Erythroblast (primary cell): ENCODE measurements at regions not wholly inside any gene's neighbourhood (a gene's known extent, or its start where the extent isn't known, plus 50 kb on each side); places are given as distances from the start of the nearest gene placed in this dataset.
"Not testable (repeated sequence)": the region's sequence is repeated elsewhere in the genome, so short reads cannot be mapped to it uniquely, and the experiment has no call there.

ENCODE experiments used
- DNase-seq, 2 experiments: peaks; one replicate each; lab custom pipeline; 2025; lab: John Stamatoyannopoulos, UW
- GATA1 ChIP-seq: IDR thresholded peaks from 2 replicates; pipeline ENCODE4 v1.6.1; 2011; ENCODE audit warnings: low read depth, mild to moderate bottlenecking, control low read depth, low read length, moderate library complexity
- POLR2A ChIP-seq: IDR thresholded peaks from 2 replicates; pipeline ENCODE4 v1.6.1; 2011; ENCODE audit warnings: mild to moderate bottlenecking, low read length

- TF ChIP-seq GATA1, result no peak
- TF ChIP-seq POLR2A, result no peak
- DNase-seq, result no peak
Measured at GRCh38 chr4:127518046-127518445, 114.7 kb upstream of the INTU start.

- DNase-seq, result no peak
- TF ChIP-seq POLR2A (no peak), GATA1 (no peak)
Measured at GRCh38 chr4:127521463-127521862, 111.3 kb upstream of the INTU start.

DNA sequence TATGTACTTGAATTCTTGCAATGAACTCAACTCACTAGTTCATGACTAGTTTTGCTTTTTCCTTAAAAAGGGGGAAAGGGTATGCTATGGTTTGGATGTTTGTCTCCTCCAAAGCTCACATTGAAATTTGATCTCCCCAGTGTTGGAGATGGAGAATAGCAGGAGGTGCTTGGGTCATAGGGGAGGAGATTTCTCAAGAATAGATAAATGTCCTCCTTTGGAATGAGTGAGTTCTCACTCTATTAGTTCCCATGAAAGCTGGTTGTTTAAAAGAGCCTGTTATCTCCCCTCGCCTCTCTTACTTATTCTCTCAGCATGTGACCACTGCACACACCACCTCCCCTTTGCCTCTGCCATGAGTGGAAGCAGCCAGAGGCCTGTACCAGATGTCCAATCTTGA lies 109.4 kb upstream of the INTU start:
- DNase-seq, result no peak

GRCh38 chr4:127525608-127526007 lies 107.1 kb upstream of the INTU start:
- TF ChIP-seq GATA1 (no peak), POLR2A (no peak)
- DNase-seq, result no peak

More for the DNA sequence above, 109.4 kb upstream of the INTU start:
- no peak for TF ChIP-seq POLR2A
- no peak for TF ChIP-seq GATA1

DNA sequence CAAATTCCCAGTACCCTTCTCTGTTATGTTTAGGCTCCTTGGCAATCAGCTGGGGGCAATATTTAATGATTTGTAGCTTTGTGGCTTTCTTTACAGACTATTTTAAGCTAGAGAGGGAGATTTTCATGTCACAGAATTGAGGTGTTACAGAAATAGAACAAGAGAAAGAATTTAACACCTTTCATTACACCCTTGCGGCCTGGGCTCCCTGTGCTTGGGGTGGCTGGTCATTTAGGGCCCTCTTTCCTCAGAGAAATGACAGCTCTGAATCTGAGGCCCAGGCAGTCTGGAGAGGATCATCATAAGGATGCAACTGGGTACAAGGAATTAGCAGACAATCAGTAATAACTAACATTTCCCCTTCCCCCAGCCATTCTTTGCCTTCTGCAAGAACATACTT lies 104.5 kb upstream of the INTU start:
- no peak for DNase-seq

DNA sequence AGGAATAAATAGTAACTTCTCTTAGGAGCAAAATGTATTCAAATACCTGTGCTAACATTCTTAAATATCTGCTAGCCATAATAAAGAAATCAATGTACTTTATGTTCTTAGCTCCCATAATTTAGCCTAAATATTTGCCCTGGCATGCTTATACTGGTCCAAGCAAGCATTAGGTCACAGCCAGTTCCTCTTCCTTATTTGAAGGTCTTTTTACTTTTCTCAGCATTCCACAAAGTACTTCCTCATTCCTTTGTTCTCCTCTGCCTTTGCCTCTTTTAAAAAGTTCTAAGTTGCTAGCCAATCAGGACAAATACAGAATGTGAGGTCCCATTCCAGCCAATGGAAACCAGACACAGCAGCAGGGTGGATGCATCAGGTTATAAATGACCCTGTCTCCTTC lies 102.9 kb upstream of the INTU start:
- not testable (repeated sequence) for DNase-seq

More for the DNA sequence above, 104.5 kb upstream of the INTU start:
- no peak for TF ChIP-seq POLR2A
- TF ChIP-seq GATA1, result no peak

DNA sequence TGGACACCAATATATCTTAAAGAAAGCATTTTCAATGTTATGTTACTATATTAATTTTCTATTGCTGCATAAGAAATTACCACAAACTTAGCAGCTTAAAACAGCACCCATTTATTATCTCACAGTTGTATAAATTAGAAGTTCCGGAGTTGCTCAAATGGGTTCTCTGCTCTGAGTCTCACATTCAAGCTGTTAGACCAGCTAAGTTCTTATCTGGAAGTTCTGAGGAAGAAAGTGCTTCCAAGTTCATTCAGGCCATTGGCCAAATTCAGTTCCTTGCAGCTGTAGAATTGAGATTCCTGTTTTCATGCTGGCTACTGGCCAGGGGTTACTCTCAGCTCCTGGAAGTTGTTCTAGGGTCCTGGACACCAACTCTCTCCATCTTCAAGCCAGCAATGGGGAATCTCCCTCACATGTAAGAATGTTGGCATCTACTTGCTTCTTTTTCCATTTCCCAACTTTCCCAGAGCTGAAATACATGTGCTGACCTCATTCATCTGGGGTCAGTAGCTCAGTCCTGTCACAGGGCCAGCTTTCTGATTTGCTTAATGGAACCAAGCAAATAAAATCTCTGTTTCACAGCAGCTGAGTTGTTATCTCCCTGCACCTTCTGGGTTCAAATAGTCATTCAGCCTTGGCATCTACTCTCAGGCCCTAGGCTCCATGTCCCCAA lies 99.6 kb upstream of the INTU start:
- TF ChIP-seq POLR2A (no peak), GATA1 (no peak)
- DNase-seq, result peak; percentile 14 to 16

- TF ChIP-seq GATA1, result no peak
- TF ChIP-seq POLR2A, result no peak
- DNase-seq, result no peak
Measured at GRCh38 chr4:127534041-127534825, 98.5 kb upstream of the INTU start.

GRCh38 chr4:127538016-127538415 lies 94.7 kb upstream of the INTU start:
- TF ChIP-seq POLR2A (no peak), GATA1 (no peak)
- no peak for DNase-seq

DNA sequence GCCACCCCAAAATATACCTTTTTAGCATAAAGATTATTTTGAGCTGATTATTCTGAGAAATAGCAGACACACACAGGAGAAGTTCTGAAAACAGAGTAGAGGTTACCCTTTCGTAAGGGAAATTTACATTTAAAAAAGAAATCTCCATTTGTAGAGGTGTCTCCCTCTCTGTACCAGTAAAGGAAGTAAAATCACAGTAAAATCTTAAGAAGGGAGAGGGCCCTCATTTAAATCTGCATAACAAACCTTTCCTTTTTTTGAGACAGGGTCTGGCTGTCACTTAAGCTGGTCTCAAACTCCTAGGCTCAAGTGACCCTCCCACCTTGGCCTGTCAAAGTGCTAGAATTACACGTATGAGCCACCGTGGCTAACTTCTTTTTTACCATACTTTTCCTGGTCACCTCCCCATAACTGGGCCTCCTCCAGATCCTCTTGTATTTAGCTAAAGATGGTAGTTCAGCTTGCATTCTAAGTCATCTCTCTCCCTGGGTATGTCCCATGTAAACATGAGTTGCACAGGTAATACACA lies 92.2 kb upstream of the INTU start:
- TF ChIP-seq GATA1, result no peak
- no peak for TF ChIP-seq POLR2A
- DNase-seq, result no peak

- TF ChIP-seq POLR2A (no peak), GATA1 (no peak)
- DNase-seq, result no peak
Measured at GRCh38 chr4:127545271-127545670, 87.5 kb upstream of the INTU start.

DNA sequence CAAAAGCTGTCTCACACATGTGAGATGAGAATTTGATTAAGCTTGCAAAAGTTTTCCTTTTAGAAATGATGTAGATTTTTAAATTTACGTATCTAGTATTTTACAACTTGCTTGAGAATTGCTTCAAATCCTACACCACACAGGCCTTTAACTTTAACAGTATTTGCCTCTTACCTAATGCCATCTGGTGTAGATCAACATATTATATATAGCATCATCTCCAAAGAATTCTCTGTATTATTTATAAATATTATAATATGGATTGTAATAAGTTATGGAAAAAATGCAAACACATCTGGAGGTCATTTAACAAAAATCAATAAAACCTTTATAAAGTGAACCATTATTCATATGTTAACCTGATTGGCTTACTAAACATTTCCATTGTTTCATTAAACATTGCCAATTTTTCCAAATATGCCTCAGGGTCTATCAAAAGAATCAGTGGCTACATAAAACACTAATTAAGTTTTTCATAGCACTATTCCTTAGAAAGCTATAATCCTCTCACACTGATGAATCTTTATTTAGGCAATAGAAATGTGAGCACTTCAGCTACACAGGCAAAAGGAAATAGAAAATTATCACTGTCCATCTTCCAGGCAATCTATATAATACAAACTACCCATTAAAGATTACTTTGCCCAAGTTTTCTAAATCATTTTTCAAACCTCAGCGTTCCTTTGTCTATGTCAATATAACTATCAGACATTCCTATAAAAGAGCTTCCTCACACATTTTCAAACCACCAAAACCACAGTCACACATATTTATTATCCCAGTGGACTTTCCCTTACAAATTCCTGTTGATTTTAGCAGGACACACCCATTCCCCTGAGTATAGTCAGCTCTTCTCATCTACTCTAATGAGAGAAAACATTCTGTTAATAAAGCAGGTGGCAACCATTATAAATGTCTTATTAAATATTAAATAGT lies 83.5 kb upstream of the INTU start:
- no peak for DNase-seq
- TF ChIP-seq GATA1 (no peak), POLR2A (no peak)

- DNase-seq, result no peak
- no peak for TF ChIP-seq GATA1
- TF ChIP-seq POLR2A, result no peak
Measured at GRCh38 chr4:127555106-127555505, 77.7 kb upstream of the INTU start.
